ENCODE measurements at regions not wholly inside any gene's neighbourhood (a gene's known extent, or its start where the extent isn't known, plus 50 kb on each side); places are given as distances from the start of the nearest gene placed in this dataset.

GRCh38 chr5:76007904-76008303 is 75.3 kb upstream of the SV2C start:
- no peak overlapping the region for H3K27ac ChIP-seq (ENCODE audit: control insufficient read depth, insufficient read depth, low read length)
- H4K20me1 ChIP-seq (ENCODE audit: control insufficient read depth, extremely low read depth, insufficient read depth, low read length): no peaks in the 10 kb centered on the region
- no peaks in the 10 kb centered on the region for H3K27me3 ChIP-seq (ENCODE audit: control insufficient read depth, extremely low read depth, insufficient read depth, low read length)
- H3K9me3 ChIP-seq (ENCODE audit: control insufficient read depth, low read depth, low read length): no peaks in the 10 kb centered on the region
- no peak overlapping the region for H3K4me2 ChIP-seq (ENCODE audit: control insufficient read depth, extremely low read depth, insufficient read depth, low read depth, low read length)
- DNase-seq (ENCODE audit: low read depth, low spot score) (no peak), FAIRE-seq (no peak)
- H3K4me1 ChIP-seq (ENCODE audit: control insufficient read depth, extremely low read depth, insufficient read depth, low read length): no peaks in the 10 kb centered on the region
- dilution Hi-C loops (cut with MboI; ENCODE audit: extremely low pct_ligation_motif_present, low sequenced_read_pairs): no loop called here
- no peak overlapping the region for H3K9ac ChIP-seq (ENCODE audit: control insufficient read depth, extremely low read depth, insufficient read depth, low read length)
- H3K79me2 ChIP-seq (ENCODE audit: control insufficient read depth, insufficient read depth, low read length): no peaks in the 10 kb centered on the region
- no peak for TF ChIP-seq CTCF (optimal IDR thresholded peaks at IDR 0.05 in 1 of 3, IDR thresholded peaks at IDR 0.05 in 1 of 3, conservative IDR thresholded peaks at IDR 0.05 in 1 of 3; ENCODE audit: extremely low read depth in 1 of 3, insufficient read depth in 2 of 3, low read length in 3 of 3)
- TF ChIP-seq EZH2 (IDR thresholded peaks at IDR 0.05; ENCODE audit: low read length): no peak
- H3K36me3 ChIP-seq (ENCODE audit: control insufficient read depth in 2 of 2, extremely low read depth in 1 of 2, insufficient read depth in 2 of 2, low read length in 2 of 2): no peaks in the 10 kb centered on the region
- no peaks in the 10 kb centered on the region for H3K9me1 ChIP-seq (ENCODE audit: control insufficient read depth, extremely low read depth, insufficient read depth, low read length)
- H2AFZ ChIP-seq (ENCODE audit: control insufficient read depth, low read length): no peak overlapping the region
- no peak overlapping the region for H3K4me3 ChIP-seq (ENCODE audit: control insufficient read depth in 2 of 3, extremely low read depth in 1 of 3, insufficient read depth in 2 of 3, low read depth in 1 of 3, low read length in 3 of 3)

- FAIRE-seq: no peak
- H3K36me3 ChIP-seq (ENCODE audit: control insufficient read depth in 2 of 2, extremely low read depth in 1 of 2, insufficient read depth in 2 of 2, low read length in 2 of 2): no peaks in the 10 kb centered on the region
- H3K9ac ChIP-seq (ENCODE audit: control insufficient read depth, extremely low read depth, insufficient read depth, low read length): no peak overlapping the region
- no peak overlapping the region for H3K4me2 ChIP-seq (ENCODE audit: control insufficient read depth, extremely low read depth, insufficient read depth, low read depth, low read length)
- H3K9me1 ChIP-seq (ENCODE audit: control insufficient read depth, extremely low read depth, insufficient read depth, low read length): no peaks in the 10 kb centered on the region
- H3K27me3 ChIP-seq (ENCODE audit: control insufficient read depth, extremely low read depth, insufficient read depth, low read length): no peaks in the 10 kb centered on the region
- no peak overlapping the region for H3K27ac ChIP-seq (ENCODE audit: control insufficient read depth, insufficient read depth, low read length)
- dilution Hi-C loops (cut with MboI; ENCODE audit: extremely low pct_ligation_motif_present, low sequenced_read_pairs): no loop called here
- no peaks in the 10 kb centered on the region for H3K4me1 ChIP-seq (ENCODE audit: control insufficient read depth, extremely low read depth, insufficient read depth, low read length)
- no peaks in the 10 kb centered on the region for H4K20me1 ChIP-seq (ENCODE audit: control insufficient read depth, extremely low read depth, insufficient read depth, low read length)
- H3K4me3 ChIP-seq (ENCODE audit: control insufficient read depth in 2 of 3, extremely low read depth in 1 of 3, insufficient read depth in 2 of 3, low read depth in 1 of 3, low read length in 3 of 3): no peak overlapping the region
- H3K9me3 ChIP-seq (ENCODE audit: control insufficient read depth, low read depth, low read length): no peaks in the 10 kb centered on the region
- H3K79me2 ChIP-seq (ENCODE audit: control insufficient read depth, insufficient read depth, low read length): no peaks in the 10 kb centered on the region
- no peak for DNase-seq (ENCODE audit: low read depth, low spot score)
- TF ChIP-seq CTCF (optimal IDR thresholded peaks at IDR 0.05 in 1 of 3, IDR thresholded peaks at IDR 0.05 in 1 of 3, conservative IDR thresholded peaks at IDR 0.05 in 1 of 3; ENCODE audit: extremely low read depth in 1 of 3, insufficient read depth in 2 of 3, low read length in 3 of 3): no peak
- TF ChIP-seq EZH2 (IDR thresholded peaks at IDR 0.05; ENCODE audit: low read length): no peak
- no peak overlapping the region for H2AFZ ChIP-seq (ENCODE audit: control insufficient read depth, low read length)
Observed at GRCh38 chr5:76000582-76000981, 82.6 kb upstream of the SV2C start.

Measured in keratinocyte (primary cell).